ENCODE measurements at regions not wholly inside any gene's neighbourhood (a gene's known extent, or its start where the extent isn't known, plus 50 kb on each side); places are given as distances from the start of the nearest gene placed in this dataset.

- Histone ChIP-seq H3K4me3 (no peak overlapping the region), H3K4me1 (ENCODE audit: low read depth) (no peaks in the 10 kb centered on the region), H3K9me3 (no peaks in the 10 kb centered on the region), H3K36me3 (ENCODE audit: low read depth) (no peaks in the 10 kb centered on the region)
- ATAC-seq = peak; percentile 66
- peak in 1 of 3 donors; percentile 25 for DNase-seq
- intact Hi-C loops (cut with DNase I, micrococcal nuclease) = loop anchor here in 1 of 2 donors (10.0 kb wide), 1 partner anchor 314 kb away; no protein-coding TSS in a partner anchor
- TF ChIP-seq CTCF (IDR thresholded peaks at IDR 0.05) = no peak
These were observed 114.3 kb upstream of the ZNF678 start for GRCh38 chr1:227449051-227449450.

GRCh38 chr1:227447531-227447990, 115.8 kb upstream of the ZNF678 start:
- intact Hi-C loops (cut with DNase I, micrococcal nuclease) = loop anchor here in 1 of 2 donors (10.0 kb wide), 1 partner anchor 313 kb away; no protein-coding TSS in a partner anchor
- ATAC-seq = peak; percentile 74

GRCh38 chr1:227445746-227446145, 117.6 kb upstream of the ZNF678 start:
- Histone ChIP-seq H3K36me3 (ENCODE audit: low read depth) (no peaks in the 10 kb centered on the region), H3K9me3 (no peaks in the 10 kb centered on the region), H3K4me3 (no peak overlapping the region), H3K4me1 (ENCODE audit: low read depth) (no peaks in the 10 kb centered on the region)
- ATAC-seq = peak; percentile 13
- DNase-seq = no peak
- no peak for TF ChIP-seq CTCF (IDR thresholded peaks at IDR 0.05)
- intact Hi-C loops (cut with DNase I, micrococcal nuclease) = loop anchor here in 1 of 2 donors (10.0 kb wide), 1 partner anchor 311 kb away; no protein-coding TSS in a partner anchor

More at GRCh38 chr1:227447531-227447990, 115.8 kb upstream of the ZNF678 start:
- no peaks in the 10 kb centered on the region for H3K4me1 ChIP-seq (ENCODE audit: low read depth)
- H3K9me3 ChIP-seq = no peaks in the 10 kb centered on the region
- H3K4me3 ChIP-seq = no peak overlapping the region
- H3K36me3 ChIP-seq (ENCODE audit: low read depth) = no peaks in the 10 kb centered on the region
- peak in 2 of 3 donors; percentile 46 to 50 for DNase-seq
- TF ChIP-seq CTCF (IDR thresholded peaks at IDR 0.05) = no peak

GRCh38 chr1:227445092-227445674, 118.2 kb upstream of the ZNF678 start:
- no peak for TF ChIP-seq CTCF (IDR thresholded peaks at IDR 0.05)
- Histone ChIP-seq H3K9me3 (no peaks in the 10 kb centered on the region), H3K36me3 (ENCODE audit: low read depth) (no peaks in the 10 kb centered on the region), H3K4me1 (ENCODE audit: low read depth) (no peaks in the 10 kb centered on the region), H3K4me3 (no peak overlapping the region)
- ATAC-seq (peak; percentile 51), DNase-seq (no peak)
- intact Hi-C loops (cut with DNase I, micrococcal nuclease) = loop anchor here in 1 of 2 donors (10.0 kb wide), 1 partner anchor 310 kb away; no protein-coding TSS in a partner anchor

GRCh38 chr1:227440182-227440581, 121.9 kb upstream of the CDC42BPA start:
- Histone ChIP-seq H3K4me1 (ENCODE audit: low read depth) (no peaks in the 10 kb centered on the region), H3K4me3 (no peak overlapping the region), H3K9me3 (no peaks in the 10 kb centered on the region), H3K36me3 (ENCODE audit: low read depth) (no peaks in the 10 kb centered on the region)
- DNase-seq (no peak), ATAC-seq (no peak)
- intact Hi-C loops (cut with DNase I, micrococcal nuclease) = loop anchor here in 1 of 2 donors (10.0 kb wide), 1 partner anchor 305 kb away; no protein-coding TSS in a partner anchor
- no peak for TF ChIP-seq CTCF (IDR thresholded peaks at IDR 0.05)
